ENCODE measurements at regions not wholly inside any gene's neighbourhood (a gene's known extent, or its start where the extent isn't known, plus 50 kb on each side); places are given as distances from the start of the nearest gene placed in this dataset.

- H3K9me3 Mint-ChIP-seq = peaks cover 0 to 9% of the 10 kb centered on the region in 2 donors
- H3K4me1 Mint-ChIP-seq (ENCODE audit: low read depth in 2 of 2) = no peaks in the 10 kb centered on the region
- ATAC-seq (replicated peaks) = no peak
- no peaks in the 10 kb centered on the region for H3K27me3 Mint-ChIP-seq
- no peaks in the 10 kb centered on the region for H3K36me3 Mint-ChIP-seq (ENCODE audit: insufficient read depth)
- no peak overlapping the region for H3K27ac Mint-ChIP-seq
- DNase-seq = no peak
- no peak overlapping the region for H3K4me3 Mint-ChIP-seq
Measured at GRCh38 chr2:75367401-75367800, 168.1 kb upstream of the TACR1 start.

- ATAC-seq (replicated peaks) = no peak
- H3K9me3 Mint-ChIP-seq = no peaks in the 10 kb centered on the region
Measured at GRCh38 chr2:75361486-75361885, 162.2 kb upstream of the TACR1 start.

DNA sequence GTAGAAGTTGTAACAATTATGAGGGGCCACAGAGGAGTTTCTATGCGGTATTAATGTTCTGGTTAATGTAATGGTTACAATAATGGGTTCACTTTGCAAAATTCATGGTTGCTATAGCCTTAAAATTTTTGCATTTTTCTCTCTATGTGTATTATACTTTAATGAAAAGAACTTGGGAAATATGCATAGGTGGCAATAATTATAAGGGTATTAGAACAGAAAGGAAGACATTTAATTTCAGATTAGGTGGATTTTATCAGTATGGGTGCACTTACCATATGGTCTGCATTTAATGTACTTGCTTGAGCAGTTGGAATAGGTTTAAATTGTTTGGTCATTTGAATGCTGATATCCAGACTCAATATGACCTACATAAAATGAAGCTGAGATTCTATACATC is 161.6 kb upstream of the TACR1 start:
- Mint-ChIP-seq H3K9me3 (no peaks in the 10 kb centered on the region), H3K27me3 (no peaks in the 10 kb centered on the region), H3K36me3 (ENCODE audit: insufficient read depth) (no peaks in the 10 kb centered on the region), H3K4me3 (no peak overlapping the region), H3K4me1 (ENCODE audit: low read depth in 2 of 2) (no peaks in the 10 kb centered on the region), H3K27ac (no peak overlapping the region)
- DNase-seq = no peak
- ATAC-seq (replicated peaks) = no peak

More at GRCh38 chr2:75361486-75361885, 162.2 kb upstream of the TACR1 start:
- H3K27me3 Mint-ChIP-seq = no peaks in the 10 kb centered on the region
- DNase-seq = no peak
- H3K4me3 Mint-ChIP-seq = no peak overlapping the region
- H3K4me1 Mint-ChIP-seq (ENCODE audit: low read depth in 2 of 2) = no peaks in the 10 kb centered on the region
- no peaks in the 10 kb centered on the region for H3K36me3 Mint-ChIP-seq (ENCODE audit: insufficient read depth)
- no peak overlapping the region for H3K27ac Mint-ChIP-seq

GRCh38 chr2:75356865-75357264 is 157.5 kb upstream of the TACR1 start:
- Mint-ChIP-seq H3K4me1 (ENCODE audit: low read depth in 2 of 2) (no peaks in the 10 kb centered on the region), H3K27ac (no peak overlapping the region), H3K36me3 (ENCODE audit: insufficient read depth) (no peaks in the 10 kb centered on the region), H3K4me3 (no peak overlapping the region), H3K27me3 (no peaks in the 10 kb centered on the region), H3K9me3 (no peaks in the 10 kb centered on the region)
- DNase-seq (no peak), ATAC-seq (replicated peaks) (no peak)

GRCh38 chr2:75353131-75353530 is 153.8 kb upstream of the TACR1 start:
- H3K36me3 Mint-ChIP-seq (ENCODE audit: insufficient read depth) = no peaks in the 10 kb centered on the region
- H3K9me3 Mint-ChIP-seq = peaks cover 0 to 3% of the 10 kb centered on the region in 2 donors
- no peak for DNase-seq
- H3K27ac Mint-ChIP-seq = no peak overlapping the region
- no peak for ATAC-seq (replicated peaks)
- no peaks in the 10 kb centered on the region for H3K27me3 Mint-ChIP-seq
- no peak overlapping the region for H3K4me3 Mint-ChIP-seq
- no peaks in the 10 kb centered on the region for H3K4me1 Mint-ChIP-seq (ENCODE audit: low read depth in 2 of 2)

DNA sequence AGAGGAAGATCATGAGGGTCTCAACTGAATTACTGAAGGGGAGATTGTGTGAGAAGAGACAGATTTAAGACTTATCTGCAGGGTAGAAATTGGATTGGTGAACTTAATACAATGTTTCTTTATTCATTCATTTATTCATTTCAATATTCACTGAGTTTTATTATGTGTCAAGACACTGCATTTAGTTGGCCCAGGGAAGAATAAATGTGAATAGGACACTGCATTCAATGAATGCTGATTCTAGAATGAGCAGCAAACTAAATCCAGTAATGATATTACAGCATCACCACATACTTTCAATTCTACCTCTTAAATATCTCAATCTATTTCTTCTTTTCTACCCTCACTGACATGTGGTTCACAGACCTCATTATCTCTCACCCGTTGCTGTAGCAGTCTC is 149.0 kb upstream of the TACR1 start:
- Mint-ChIP-seq H3K9me3 (peaks cover 0 to 3% of the 10 kb centered on the region in 2 donors), H3K27ac (no peak overlapping the region), H3K36me3 (ENCODE audit: insufficient read depth) (no peaks in the 10 kb centered on the region), H3K4me3 (no peak overlapping the region), H3K4me1 (ENCODE audit: low read depth in 2 of 2) (no peaks in the 10 kb centered on the region), H3K27me3 (peaks cover 0 to 10% of the 10 kb centered on the region in 2 donors)
- DNase-seq = no peak
- ATAC-seq (replicated peaks) = no peak

GRCh38 chr2:75344146-75344545 is 144.8 kb upstream of the TACR1 start:
- no peaks in the 10 kb centered on the region for H3K36me3 Mint-ChIP-seq (ENCODE audit: insufficient read depth)
- H3K4me3 Mint-ChIP-seq = no peak overlapping the region
- no peak overlapping the region for H3K27ac Mint-ChIP-seq

DNA sequence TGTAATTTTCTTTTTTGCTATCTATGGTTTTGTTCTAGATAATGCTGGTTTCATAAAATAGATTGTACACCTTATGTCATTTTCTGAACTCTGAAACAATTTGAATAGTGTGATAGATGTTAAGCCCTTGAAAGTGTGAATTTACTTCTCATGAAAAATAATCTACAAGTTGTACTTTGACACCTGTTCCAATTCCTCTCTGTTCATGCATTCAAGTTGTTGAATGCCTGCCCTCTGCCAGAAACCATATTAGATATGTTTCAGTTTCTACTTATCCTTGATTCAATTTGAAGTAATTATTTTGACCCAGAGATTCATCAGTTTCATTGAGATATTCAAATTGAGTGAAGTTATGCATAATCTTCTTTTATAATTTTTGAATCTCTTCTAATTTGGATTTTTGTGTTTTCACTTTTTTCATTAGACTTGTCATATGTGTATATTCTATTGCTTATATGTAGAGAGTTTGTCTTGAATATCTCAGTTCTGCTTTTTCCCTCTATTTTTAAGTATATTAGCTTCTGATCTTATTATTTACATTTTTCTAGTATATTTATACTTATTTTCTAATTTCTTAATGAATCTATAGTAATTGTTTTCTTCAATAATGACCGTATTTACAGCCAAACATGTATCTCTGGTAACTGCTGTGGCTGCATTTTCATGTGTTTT is 143.3 kb upstream of the TACR1 start:
- no peak for DNase-seq
- H3K4me3 Mint-ChIP-seq = no peak overlapping the region
- ATAC-seq (replicated peaks) = no peak
- no peaks in the 10 kb centered on the region for H3K9me3 Mint-ChIP-seq
- no peak overlapping the region for H3K27ac Mint-ChIP-seq
- no peaks in the 10 kb centered on the region for H3K36me3 Mint-ChIP-seq (ENCODE audit: insufficient read depth)
- H3K27me3 Mint-ChIP-seq = peaks cover 0 to 10% of the 10 kb centered on the region in 2 donors
- H3K4me1 Mint-ChIP-seq (ENCODE audit: low read depth in 2 of 2) = no peaks in the 10 kb centered on the region

More at GRCh38 chr2:75344146-75344545, 144.8 kb upstream of the TACR1 start:
- no peaks in the 10 kb centered on the region for H3K9me3 Mint-ChIP-seq
- no peak for ATAC-seq (replicated peaks)
- H3K4me1 Mint-ChIP-seq (ENCODE audit: low read depth in 2 of 2) = no peaks in the 10 kb centered on the region
- H3K27me3 Mint-ChIP-seq = peaks cover 0 to 10% of the 10 kb centered on the region in 2 donors
- DNase-seq = no peak

GRCh38 chr2:75340560-75340959 is 141.2 kb upstream of the TACR1 start:
- DNase-seq = no peak
- H3K36me3 Mint-ChIP-seq (ENCODE audit: insufficient read depth) = no peaks in the 10 kb centered on the region
- H3K27me3 Mint-ChIP-seq = peaks cover 4 to 9% of the 10 kb centered on the region in 2 donors
- H3K27ac Mint-ChIP-seq = no peak overlapping the region
- H3K9me3 Mint-ChIP-seq = no peaks in the 10 kb centered on the region
- H3K4me1 Mint-ChIP-seq (ENCODE audit: low read depth in 2 of 2) = no peaks in the 10 kb centered on the region
- ATAC-seq (replicated peaks) = no peak
- no peak overlapping the region for H3K4me3 Mint-ChIP-seq

GRCh38 chr2:75338461-75338860 is 139.1 kb upstream of the TACR1 start:
- DNase-seq (no peak), ATAC-seq (replicated peaks) (no peak)
- Mint-ChIP-seq H3K27ac (no peak overlapping the region), H3K4me1 (ENCODE audit: low read depth in 2 of 2) (no peaks in the 10 kb centered on the region), H3K4me3 (no peak overlapping the region), H3K36me3 (ENCODE audit: insufficient read depth) (no peaks in the 10 kb centered on the region), H3K27me3 (peaks cover 0 to 5% of the 10 kb centered on the region in 2 donors), H3K9me3 (no peaks in the 10 kb centered on the region)

GRCh38 chr2:75337619-75338018 is 138.3 kb upstream of the TACR1 start:
- no peaks in the 10 kb centered on the region for H3K9me3 Mint-ChIP-seq
- no peak for DNase-seq
- H3K36me3 Mint-ChIP-seq (ENCODE audit: insufficient read depth) = no peaks in the 10 kb centered on the region
- H3K4me3 Mint-ChIP-seq = no peak overlapping the region
- no peaks in the 10 kb centered on the region for H3K4me1 Mint-ChIP-seq (ENCODE audit: low read depth in 2 of 2)
- no peak for ATAC-seq (replicated peaks)
- peaks cover 0 to 5% of the 10 kb centered on the region in 2 donors for H3K27me3 Mint-ChIP-seq
- H3K27ac Mint-ChIP-seq = no peak overlapping the region

DNA sequence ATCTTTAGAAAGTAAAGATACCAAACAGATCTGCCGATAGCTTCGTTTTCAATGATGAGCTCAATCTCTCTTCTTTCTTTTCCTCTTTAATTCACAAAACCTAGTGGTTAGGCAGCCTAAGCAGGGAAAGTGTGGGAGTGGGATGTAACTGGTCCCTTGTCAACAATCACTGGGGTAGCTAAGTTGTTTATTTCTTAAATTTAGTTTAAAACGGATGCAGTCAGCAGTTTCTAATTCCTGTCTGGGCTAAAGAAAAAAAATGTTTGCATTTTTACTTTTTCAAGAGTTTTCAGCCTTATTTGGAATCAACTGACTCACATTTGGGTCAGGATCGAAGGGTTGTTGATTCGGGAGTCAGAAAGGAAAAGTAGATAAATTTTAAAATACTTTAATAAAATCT is 137.7 kb upstream of the TACR1 start:
- H3K4me1 Mint-ChIP-seq (ENCODE audit: low read depth in 2 of 2) = no peaks in the 10 kb centered on the region
- H3K36me3 Mint-ChIP-seq (ENCODE audit: insufficient read depth) = no peaks in the 10 kb centered on the region

DNA sequence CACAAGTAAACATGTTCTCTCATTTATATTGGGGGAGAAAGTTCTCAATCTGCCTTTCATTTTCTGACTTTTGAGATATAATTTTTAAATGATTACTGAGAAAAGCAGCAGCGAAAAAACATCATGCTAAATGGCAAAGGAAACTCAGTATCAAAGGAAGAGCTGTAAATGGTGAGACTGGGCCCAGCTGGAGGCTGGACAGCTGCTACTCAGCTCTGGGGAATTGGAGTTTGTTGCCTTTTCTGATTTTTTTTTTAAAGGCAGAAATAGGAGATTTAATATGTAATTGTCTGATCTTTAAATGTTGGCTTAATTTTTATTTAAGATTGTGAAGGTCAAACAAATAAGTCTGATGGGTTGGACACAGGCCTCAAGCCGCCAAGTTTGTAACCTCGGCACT is 137.1 kb upstream of the TACR1 start:
- H3K27me3 Mint-ChIP-seq = peaks cover 0 to 5% of the 10 kb centered on the region in 2 donors
- ATAC-seq (replicated peaks) (no peak), DNase-seq (no peak)
- H3K9me3 Mint-ChIP-seq = no peaks in the 10 kb centered on the region
- no peaks in the 10 kb centered on the region for H3K4me1 Mint-ChIP-seq (ENCODE audit: low read depth in 2 of 2)
- no peak overlapping the region for H3K4me3 Mint-ChIP-seq
- no peaks in the 10 kb centered on the region for H3K36me3 Mint-ChIP-seq (ENCODE audit: insufficient read depth)
- H3K27ac Mint-ChIP-seq = no peak overlapping the region

More for the DNA sequence above, 137.7 kb upstream of the TACR1 start:
- Mint-ChIP-seq H3K27me3 (peaks cover 0 to 5% of the 10 kb centered on the region in 2 donors), H3K27ac (no peak overlapping the region), H3K9me3 (no peaks in the 10 kb centered on the region), H3K4me3 (no peak overlapping the region)
- no peak for DNase-seq
- no peak for ATAC-seq (replicated peaks)

- H3K27ac Mint-ChIP-seq = no peak overlapping the region
- no peaks in the 10 kb centered on the region for H3K4me1 Mint-ChIP-seq (ENCODE audit: low read depth in 2 of 2)
- peaks cover 0 to 5% of the 10 kb centered on the region in 2 donors for H3K27me3 Mint-ChIP-seq
- H3K4me3 Mint-ChIP-seq = no peak overlapping the region
- H3K36me3 Mint-ChIP-seq (ENCODE audit: insufficient read depth) = no peaks in the 10 kb centered on the region
- no peak for ATAC-seq (replicated peaks)
- H3K9me3 Mint-ChIP-seq = no peaks in the 10 kb centered on the region
- DNase-seq = no peak
Measured at GRCh38 chr2:75334076-75334475, 134.8 kb upstream of the TACR1 start.
